Liver (tissue), 8 donors: ENCODE measurements at regions not wholly inside any gene's neighbourhood (a gene's known extent, or its start where the extent isn't known, plus 50 kb on each side); places are given as distances from the start of the nearest gene placed in this dataset.

Experiments used
- DNase-seq: peaks from one replicate; pipeline ENCODE4 v3.0.0-alpha.2; 2017; ENCODE audit warnings: low spot score
- H3K27ac ChIP-seq, 2 donors: one replicate each; pipeline ENCODE4 v1.7.0; 2013; ENCODE audit warnings: inconsistent platforms in 2 of 2, low read length in 2 of 2, control low read depth in 1 of 2, low read depth in 1 of 2, mild to moderate bottlenecking in 1 of 2
- H3K27me3 ChIP-seq, 4 donors: one replicate each; pipeline versions ENCODE4 v1.6.1 to v1.7.0; 2013; ENCODE audit warnings: low read length in 3 of 4, inconsistent platforms in 1 of 4, mild to moderate bottlenecking in 1 of 4, moderate library complexity in 1 of 4; ENCODE audit not compliant: control insufficient read depth in 4 of 4, insufficient read depth in 4 of 4
- H3K36me3 ChIP-seq, 4 donors: one replicate each; pipeline versions ENCODE4 v1.6.1 to v1.7.0; 2013; ENCODE audit warnings: low read length in 3 of 4, mild to moderate bottlenecking in 3 of 4, low read depth in 1 of 4, moderate library complexity in 1 of 4; ENCODE audit not compliant: control insufficient read depth in 4 of 4, insufficient read depth in 3 of 4
- H3K4me1 ChIP-seq, 4 donors: one replicate each; pipeline versions ENCODE4 v1.6.1 to v1.7.0; 2013; ENCODE audit warnings: low read length in 3 of 4, mild to moderate bottlenecking in 3 of 4, moderate library complexity in 1 of 4; ENCODE audit not compliant: control insufficient read depth in 4 of 4, insufficient read depth in 4 of 4
- H3K4me3 ChIP-seq, 3 donors: one replicate each; pipeline versions ENCODE4 v1.6.1 to v1.7.0; 2013; ENCODE audit warnings: low read length in 3 of 3, control low read depth in 1 of 3, low read depth in 1 of 3, mild to moderate bottlenecking in 1 of 3
- H3K9ac ChIP-seq, 2 donors: one replicate each; pipeline ENCODE4 v1.7.0; 2013; ENCODE audit warnings: low read length in 2 of 2, mild to moderate bottlenecking in 2 of 2, moderate library complexity in 2 of 2, control low read depth in 1 of 2, low read depth in 1 of 2
- H3K9me3 ChIP-seq, 4 donors: one replicate each; pipeline versions ENCODE4 v1.6.1 to v1.7.0; 2013; ENCODE audit warnings: low read length in 3 of 4; ENCODE audit not compliant: control insufficient read depth in 4 of 4
- FOXA1 ChIP-seq: IDR thresholded peaks from 2 replicates; pipeline ENCODE4 v1.6.1; 2016; ENCODE audit warnings: antibody characterized with exemption
- FOXA2 ChIP-seq: IDR thresholded peaks from 2 replicates; pipeline ENCODE4 v1.6.1; 2016; ENCODE audit warnings: antibody characterized with exemption
- GABPA ChIP-seq, 2 donors: IDR thresholded peaks in 1 of 2; conservative IDR thresholded peaks in 1 of 2; 2 replicates each; pipeline ENCODE4 v1.6.1; 2016; ENCODE audit warnings: antibody characterized with exemption in 2 of 2, mild to moderate bottlenecking in 1 of 2, moderate library complexity in 1 of 2
- HNF4A ChIP-seq, 2 donors: conservative IDR thresholded peaks; 2 replicates each; pipeline ENCODE4 v1.6.1; 2016; ENCODE audit warnings: antibody characterized with exemption in 2 of 2, mild to moderate bottlenecking in 2 of 2
- HNF4G ChIP-seq: IDR thresholded peaks from 2 replicates; pipeline ENCODE4 v1.6.1; 2016; ENCODE audit warnings: antibody characterized with exemption
- JUND ChIP-seq, 2 donors: IDR thresholded peaks; 2 replicates each; pipeline ENCODE4 v1.6.1; 2016; ENCODE audit warnings: antibody characterized with exemption in 2 of 2
- NR2F2 ChIP-seq: IDR thresholded peaks from 2 replicates; pipeline ENCODE4 v1.6.1; 2016; ENCODE audit warnings: antibody characterized with exemption
- RAD21 ChIP-seq, 2 donors: IDR thresholded peaks; 2 replicates each; pipeline ENCODE4 v1.6.1; 2016; ENCODE audit warnings: antibody characterized with exemption in 2 of 2, mild to moderate bottlenecking in 2 of 2
- SP1 ChIP-seq: IDR thresholded peaks from 2 replicates; pipeline ENCODE4 v1.6.1; 2018; ENCODE audit warnings: antibody characterized with exemption, mild to moderate bottlenecking
- TAF1 ChIP-seq: conservative IDR thresholded peaks from 2 replicates; pipeline ENCODE4 v1.6.1; 2016; ENCODE audit warnings: antibody characterized with exemption, mild to moderate bottlenecking
- YY1 ChIP-seq: IDR thresholded peaks from 2 replicates; pipeline ENCODE4 v1.6.1; 2016; ENCODE audit warnings: antibody characterized with exemption, mild to moderate bottlenecking
- WGBS: extraction: QIAGEN DNeasy Blood & Tissue Kit; methylation state at CpG from one replicate; pipeline ENCODE4 v1.1.7; 2013; 5-methylcytosine and 5-hydroxymethylcytosine counted together
- TF ChIP-seq, protein P1 (sequence below): IDR thresholded peaks from 2 replicates; pipeline ENCODE4 v1.6.1; 2016; ENCODE audit warnings: antibody characterized with exemption
- TF ChIP-seq, protein P2 (sequence below): IDR thresholded peaks from 2 replicates; pipeline ENCODE4 v1.6.1; 2016; ENCODE audit warnings: antibody characterized with exemption
- TF ChIP-seq, protein P3 (sequence below): fragments of 150-350 bp; IDR thresholded peaks from 2 replicates; pipeline ENCODE4 v1.5.1; 2017; ENCODE audit warnings: improper control_type of control experiment, low read depth, low read length; ENCODE audit not compliant: missing input control
- TF ChIP-seq, protein P4 (sequence below): IDR thresholded peaks from 2 replicates; pipeline ENCODE4 v1.6.1; 2016; ENCODE audit warnings: antibody characterized with exemption, mild to moderate bottlenecking
- TF ChIP-seq, protein P5 (sequence below): IDR thresholded peaks from 2 replicates; pipeline ENCODE4 v1.6.1; 2016; ENCODE audit warnings: antibody characterized with exemption
- donor health status: healthy.
- donor health status: healthy.
- donor health status: healthy.
- donor health status: healthy.
- donor health status: healthy.

DNA sequence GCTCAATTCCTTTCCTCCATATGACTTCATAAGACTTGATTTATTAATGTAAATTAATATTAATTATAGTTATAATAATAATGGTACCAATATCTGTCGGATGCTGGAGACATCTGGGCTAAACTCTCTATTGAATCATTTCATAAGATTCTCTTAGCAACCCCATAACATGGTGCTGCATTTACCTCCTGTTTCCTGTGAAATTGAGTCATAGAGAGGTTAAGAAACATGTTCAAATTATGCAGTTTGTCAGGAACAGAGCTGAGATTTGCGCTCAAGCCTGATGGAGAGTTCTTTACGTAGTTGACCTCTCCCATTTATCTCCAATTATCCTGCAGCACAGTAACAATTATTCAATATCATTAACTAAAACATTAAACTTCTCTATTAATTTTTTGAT lies 621.8 kb upstream of the FZD8 start:
- Histone ChIP-seq H3K4me3 (no peak overlapping the region), H3K27ac (no peak overlapping the region), H3K9ac (no peak overlapping the region), H3K36me3 (no peaks in the 10 kb centered on the region), H3K27me3 (no peaks in the 10 kb centered on the region), H3K4me1 (no peaks in the 10 kb centered on the region), H3K9me3 (no peaks in the 10 kb centered on the region)
- TF ChIP-seq NR2F2 (no peak), FOXA1 (no peak), HNF4A (conservative IDR thresholded peaks at IDR 0.05) (no peak), JUND (IDR thresholded peaks at IDR 0.05) (no peak), FOXA2 (no peak), YY1 (no peak), RAD21 (IDR thresholded peaks at IDR 0.05) (no peak)
- TF ChIP-seq, protein P1, sequence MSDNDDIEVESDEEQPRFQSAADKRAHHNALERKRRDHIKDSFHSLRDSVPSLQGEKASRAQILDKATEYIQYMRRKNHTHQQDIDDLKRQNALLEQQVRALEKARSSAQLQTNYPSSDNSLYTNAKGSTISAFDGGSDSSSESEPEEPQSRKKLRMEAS, result no peak
- TF ChIP-seq, protein P2, sequence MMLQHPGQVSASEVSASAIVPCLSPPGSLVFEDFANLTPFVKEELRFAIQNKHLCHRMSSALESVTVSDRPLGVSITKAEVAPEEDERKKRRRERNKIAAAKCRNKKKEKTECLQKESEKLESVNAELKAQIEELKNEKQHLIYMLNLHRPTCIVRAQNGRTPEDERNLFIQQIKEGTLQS, result no peak
- 76% methylated on average over 3 of the region's 3 CpGs for WGBS
- no peak for DNase-seq

DNA sequence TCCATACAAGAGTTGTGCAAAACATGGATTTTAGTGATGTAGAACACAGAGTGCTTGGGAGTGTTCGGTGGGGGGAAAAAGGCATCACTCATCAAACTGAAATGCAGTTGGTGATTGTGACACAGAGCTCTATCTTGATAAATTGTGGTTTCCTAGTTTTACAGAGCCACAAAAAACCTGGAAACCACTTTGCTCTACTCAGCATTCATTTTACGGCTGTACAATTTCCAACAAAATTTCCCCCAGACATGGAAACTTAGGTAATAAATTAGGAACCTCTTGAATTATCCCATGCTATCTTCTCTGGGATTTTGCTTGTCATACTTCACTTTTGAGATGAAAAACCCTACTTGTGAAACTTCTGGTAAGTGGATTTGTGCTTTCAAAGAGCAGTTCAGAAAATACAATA lies 614.9 kb upstream of the FZD8 start:
- H3K27ac ChIP-seq, result no peak overlapping the region
- no peaks in the 10 kb centered on the region for H3K4me1 ChIP-seq
- H3K27me3 ChIP-seq, result no peaks in the 10 kb centered on the region
- H3K9me3 ChIP-seq, result no peaks in the 10 kb centered on the region
- 82% methylated on average over 2 of the region's 2 CpGs for WGBS
- H3K9ac ChIP-seq, result no peak overlapping the region
- TF ChIP-seq HNF4G, result no peak
- no peak for TF ChIP-seq NR2F2
- no peak for TF ChIP-seq GABPA (IDR thresholded peaks at IDR 0.05 in 1 of 2, conservative IDR thresholded peaks at IDR 0.05 in 1 of 2)
- TF ChIP-seq TAF1, result no peak
- TF ChIP-seq FOXA2, result no peak
- TF ChIP-seq, protein P1, result no peak
- TF ChIP-seq, protein P3, sequence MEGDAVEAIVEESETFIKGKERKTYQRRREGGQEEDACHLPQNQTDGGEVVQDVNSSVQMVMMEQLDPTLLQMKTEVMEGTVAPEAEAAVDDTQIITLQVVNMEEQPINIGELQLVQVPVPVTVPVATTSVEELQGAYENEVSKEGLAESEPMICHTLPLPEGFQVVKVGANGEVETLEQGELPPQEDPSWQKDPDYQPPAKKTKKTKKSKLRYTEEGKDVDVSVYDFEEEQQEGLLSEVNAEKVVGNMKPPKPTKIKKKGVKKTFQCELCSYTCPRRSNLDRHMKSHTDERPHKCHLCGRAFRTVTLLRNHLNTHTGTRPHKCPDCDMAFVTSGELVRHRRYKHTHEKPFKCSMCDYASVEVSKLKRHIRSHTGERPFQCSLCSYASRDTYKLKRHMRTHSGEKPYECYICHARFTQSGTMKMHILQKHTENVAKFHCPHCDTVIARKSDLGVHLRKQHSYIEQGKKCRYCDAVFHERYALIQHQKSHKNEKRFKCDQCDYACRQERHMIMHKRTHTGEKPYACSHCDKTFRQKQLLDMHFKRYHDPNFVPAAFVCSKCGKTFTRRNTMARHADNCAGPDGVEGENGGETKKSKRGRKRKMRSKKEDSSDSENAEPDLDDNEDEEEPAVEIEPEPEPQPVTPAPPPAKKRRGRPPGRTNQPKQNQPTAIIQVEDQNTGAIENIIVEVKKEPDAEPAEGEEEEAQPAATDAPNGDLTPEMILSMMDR, result no peak
- no peak for TF ChIP-seq HNF4A (conservative IDR thresholded peaks at IDR 0.05)
- no peak for TF ChIP-seq RAD21 (IDR thresholded peaks at IDR 0.05)
- no peak for TF ChIP-seq SP1
- no peak for TF ChIP-seq FOXA1
- H3K36me3 ChIP-seq, result no peaks in the 10 kb centered on the region
- no peak overlapping the region for H3K4me3 ChIP-seq
- DNase-seq, result no peak

DNA sequence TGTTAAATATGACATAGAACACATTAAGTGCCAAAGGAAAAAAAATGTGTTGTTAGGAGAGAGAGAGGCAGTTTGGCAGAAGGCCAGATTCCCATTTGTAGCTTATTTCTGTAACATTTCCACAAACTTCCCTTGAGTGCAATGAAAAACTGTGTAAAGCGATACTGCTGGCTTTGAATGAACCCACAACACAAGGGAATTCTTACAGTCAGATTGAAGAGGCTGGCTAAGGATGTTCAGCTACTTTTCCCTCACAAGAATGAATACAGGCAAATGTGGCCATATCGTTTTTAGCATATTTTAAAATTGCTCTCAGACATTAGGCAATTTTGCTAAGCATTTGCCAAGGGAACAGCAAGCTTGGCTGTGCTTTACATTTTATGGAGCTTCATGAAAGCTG lies 614.1 kb upstream of the FZD8 start:
- Histone ChIP-seq H3K4me1 (no peaks in the 10 kb centered on the region), H3K27me3 (no peaks in the 10 kb centered on the region), H3K4me3 (no peak overlapping the region), H3K9me3 (no peaks in the 10 kb centered on the region), H3K27ac (no peak overlapping the region), H3K9ac (no peak overlapping the region), H3K36me3 (no peaks in the 10 kb centered on the region)
- no peak for DNase-seq
- 79% methylated on average over 2 of the region's 2 CpGs for WGBS
- TF ChIP-seq GABPA (IDR thresholded peaks at IDR 0.05 in 1 of 2, conservative IDR thresholded peaks at IDR 0.05 in 1 of 2) (no peak), HNF4G (no peak), HNF4A (conservative IDR thresholded peaks at IDR 0.05) (no peak), TAF1 (no peak), YY1 (no peak), NR2F2 (no peak), JUND (IDR thresholded peaks at IDR 0.05) (no peak), FOXA2 (no peak)
- TF ChIP-seq, protein P2, result no peak
- TF ChIP-seq, protein P4, sequence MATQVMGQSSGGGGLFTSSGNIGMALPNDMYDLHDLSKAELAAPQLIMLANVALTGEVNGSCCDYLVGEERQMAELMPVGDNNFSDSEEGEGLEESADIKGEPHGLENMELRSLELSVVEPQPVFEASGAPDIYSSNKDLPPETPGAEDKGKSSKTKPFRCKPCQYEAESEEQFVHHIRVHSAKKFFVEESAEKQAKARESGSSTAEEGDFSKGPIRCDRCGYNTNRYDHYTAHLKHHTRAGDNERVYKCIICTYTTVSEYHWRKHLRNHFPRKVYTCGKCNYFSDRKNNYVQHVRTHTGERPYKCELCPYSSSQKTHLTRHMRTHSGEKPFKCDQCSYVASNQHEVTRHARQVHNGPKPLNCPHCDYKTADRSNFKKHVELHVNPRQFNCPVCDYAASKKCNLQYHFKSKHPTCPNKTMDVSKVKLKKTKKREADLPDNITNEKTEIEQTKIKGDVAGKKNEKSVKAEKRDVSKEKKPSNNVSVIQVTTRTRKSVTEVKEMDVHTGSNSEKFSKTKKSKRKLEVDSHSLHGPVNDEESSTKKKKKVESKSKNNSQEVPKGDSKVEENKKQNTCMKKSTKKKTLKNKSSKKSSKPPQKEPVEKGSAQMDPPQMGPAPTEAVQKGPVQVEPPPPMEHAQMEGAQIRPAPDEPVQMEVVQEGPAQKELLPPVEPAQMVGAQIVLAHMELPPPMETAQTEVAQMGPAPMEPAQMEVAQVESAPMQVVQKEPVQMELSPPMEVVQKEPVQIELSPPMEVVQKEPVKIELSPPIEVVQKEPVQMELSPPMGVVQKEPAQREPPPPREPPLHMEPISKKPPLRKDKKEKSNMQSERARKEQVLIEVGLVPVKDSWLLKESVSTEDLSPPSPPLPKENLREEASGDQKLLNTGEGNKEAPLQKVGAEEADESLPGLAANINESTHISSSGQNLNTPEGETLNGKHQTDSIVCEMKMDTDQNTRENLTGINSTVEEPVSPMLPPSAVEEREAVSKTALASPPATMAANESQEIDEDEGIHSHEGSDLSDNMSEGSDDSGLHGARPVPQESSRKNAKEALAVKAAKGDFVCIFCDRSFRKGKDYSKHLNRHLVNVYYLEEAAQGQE, result no peak
- TF ChIP-seq, protein P5, sequence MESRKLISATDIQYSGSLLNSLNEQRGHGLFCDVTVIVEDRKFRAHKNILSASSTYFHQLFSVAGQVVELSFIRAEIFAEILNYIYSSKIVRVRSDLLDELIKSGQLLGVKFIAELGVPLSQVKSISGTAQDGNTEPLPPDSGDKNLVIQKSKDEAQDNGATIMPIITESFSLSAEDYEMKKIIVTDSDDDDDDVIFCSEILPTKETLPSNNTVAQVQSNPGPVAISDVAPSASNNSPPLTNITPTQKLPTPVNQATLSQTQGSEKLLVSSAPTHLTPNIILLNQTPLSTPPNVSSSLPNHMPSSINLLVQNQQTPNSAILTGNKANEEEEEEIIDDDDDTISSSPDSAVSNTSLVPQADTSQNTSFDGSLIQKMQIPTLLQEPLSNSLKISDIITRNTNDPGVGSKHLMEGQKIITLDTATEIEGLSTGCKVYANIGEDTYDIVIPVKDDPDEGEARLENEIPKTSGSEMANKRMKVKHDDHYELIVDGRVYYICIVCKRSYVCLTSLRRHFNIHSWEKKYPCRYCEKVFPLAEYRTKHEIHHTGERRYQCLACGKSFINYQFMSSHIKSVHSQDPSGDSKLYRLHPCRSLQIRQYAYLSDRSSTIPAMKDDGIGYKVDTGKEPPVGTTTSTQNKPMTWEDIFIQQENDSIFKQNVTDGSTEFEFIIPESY, result no peak
- TF ChIP-seq, protein P1, result no peak
